ENCODE measurements at regions not wholly inside any gene's neighbourhood (a gene's known extent, or its start where the extent isn't known, plus 50 kb on each side); places are given as distances from the start of the nearest gene placed in this dataset.
"Not testable (repeated sequence)": the region's sequence is repeated elsewhere in the genome, so short reads cannot be mapped to it uniquely, and the experiment has no call there.

DNA sequence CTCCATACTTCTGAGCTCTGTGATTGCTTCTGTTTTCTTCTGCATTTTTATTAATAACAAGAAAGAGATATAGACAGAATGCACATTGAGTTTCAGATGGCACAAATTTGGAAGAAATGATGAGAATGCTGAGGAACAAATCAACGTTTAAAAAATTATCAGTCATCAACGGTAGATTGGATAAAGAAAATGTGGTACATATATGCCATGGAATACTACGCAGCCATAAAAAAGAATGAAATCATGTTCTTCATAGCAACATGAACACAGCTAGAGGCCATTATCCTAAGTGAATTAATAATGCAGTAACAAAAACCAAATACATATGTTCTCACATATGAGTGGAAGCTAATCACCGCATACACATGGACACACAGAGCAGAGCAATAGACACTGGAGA is 81.8 kb downstream of the DUSP6 start:
- ATAC-seq (ENCODE audit: low read depth), result no peak
- no peaks in the 10 kb centered on the region for H3K4me1 ChIP-seq (ENCODE audit: insufficient read depth, poor library complexity, severe bottlenecking)
- DNase-seq (ENCODE audit: low spot score), result no peak
- no peaks in the 10 kb centered on the region for H3K27me3 ChIP-seq (ENCODE audit: insufficient read depth, poor library complexity, severe bottlenecking)
- TF ChIP-seq, protein P1, sequence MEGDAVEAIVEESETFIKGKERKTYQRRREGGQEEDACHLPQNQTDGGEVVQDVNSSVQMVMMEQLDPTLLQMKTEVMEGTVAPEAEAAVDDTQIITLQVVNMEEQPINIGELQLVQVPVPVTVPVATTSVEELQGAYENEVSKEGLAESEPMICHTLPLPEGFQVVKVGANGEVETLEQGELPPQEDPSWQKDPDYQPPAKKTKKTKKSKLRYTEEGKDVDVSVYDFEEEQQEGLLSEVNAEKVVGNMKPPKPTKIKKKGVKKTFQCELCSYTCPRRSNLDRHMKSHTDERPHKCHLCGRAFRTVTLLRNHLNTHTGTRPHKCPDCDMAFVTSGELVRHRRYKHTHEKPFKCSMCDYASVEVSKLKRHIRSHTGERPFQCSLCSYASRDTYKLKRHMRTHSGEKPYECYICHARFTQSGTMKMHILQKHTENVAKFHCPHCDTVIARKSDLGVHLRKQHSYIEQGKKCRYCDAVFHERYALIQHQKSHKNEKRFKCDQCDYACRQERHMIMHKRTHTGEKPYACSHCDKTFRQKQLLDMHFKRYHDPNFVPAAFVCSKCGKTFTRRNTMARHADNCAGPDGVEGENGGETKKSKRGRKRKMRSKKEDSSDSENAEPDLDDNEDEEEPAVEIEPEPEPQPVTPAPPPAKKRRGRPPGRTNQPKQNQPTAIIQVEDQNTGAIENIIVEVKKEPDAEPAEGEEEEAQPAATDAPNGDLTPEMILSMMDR (IDR thresholded peaks at IDR 0.05; ENCODE audit: poor library complexity, severe bottlenecking), result no peak
- no peak overlapping the region for H3K27ac ChIP-seq (ENCODE audit: poor library complexity, severe bottlenecking)
- H3K36me3 ChIP-seq (ENCODE audit: low read depth), result no peaks in the 10 kb centered on the region
- no peak overlapping the region for H3K4me3 ChIP-seq (ENCODE audit: severe bottlenecking)
- H3K9me3 ChIP-seq (ENCODE audit: severe bottlenecking), result no peaks in the 10 kb centered on the region

DNA sequence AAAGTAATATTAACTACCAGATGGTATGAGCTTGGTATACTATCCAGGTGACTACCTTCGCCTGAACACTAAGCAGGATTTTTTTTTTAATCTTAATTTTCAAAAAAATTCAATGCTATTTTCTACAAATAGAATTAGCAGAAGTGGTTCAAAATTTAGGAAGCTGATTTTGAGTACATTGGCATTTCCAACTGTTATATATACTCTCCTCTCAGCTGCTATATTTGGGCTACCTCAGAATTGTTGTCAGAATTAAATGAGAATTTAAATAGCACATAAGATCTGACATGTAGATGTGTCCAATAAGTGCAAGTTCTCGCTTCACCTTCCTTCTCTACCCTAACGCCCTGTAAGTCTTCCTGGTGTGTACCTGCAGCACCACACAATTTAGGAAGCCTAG is 83.1 kb downstream of the DUSP6 start:
- Histone ChIP-seq H3K27ac (ENCODE audit: poor library complexity, severe bottlenecking) (no peak overlapping the region), H3K4me3 (ENCODE audit: severe bottlenecking) (no peak overlapping the region), H3K27me3 (ENCODE audit: insufficient read depth, poor library complexity, severe bottlenecking) (no peaks in the 10 kb centered on the region), H3K4me1 (ENCODE audit: insufficient read depth, poor library complexity, severe bottlenecking) (no peaks in the 10 kb centered on the region), H3K9me3 (ENCODE audit: severe bottlenecking) (no peaks in the 10 kb centered on the region), H3K36me3 (ENCODE audit: low read depth) (no peaks in the 10 kb centered on the region)
- DNase-seq (ENCODE audit: low spot score) (no peak), ATAC-seq (ENCODE audit: low read depth) (no peak)
- TF ChIP-seq, protein P1 (IDR thresholded peaks at IDR 0.05; ENCODE audit: poor library complexity, severe bottlenecking), result no peak

DNA sequence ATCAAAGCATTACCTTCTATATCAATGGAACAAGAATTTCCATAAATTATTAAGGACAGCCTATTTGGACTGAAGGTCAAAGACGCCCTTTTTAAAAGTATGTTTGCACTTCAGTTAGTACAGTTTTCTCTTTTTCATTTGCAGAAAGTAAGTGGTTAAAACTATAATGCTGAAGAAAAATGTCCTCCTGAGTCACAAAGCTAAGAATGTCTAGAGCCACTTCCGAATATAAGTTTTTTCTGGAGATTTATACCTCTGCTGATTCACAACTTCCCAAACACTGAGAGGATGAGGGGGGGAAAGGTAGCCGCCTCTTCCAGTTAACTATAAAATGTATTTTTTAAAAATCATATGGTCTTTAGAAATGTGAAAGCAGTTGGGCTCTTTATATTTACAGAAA is 84.9 kb downstream of the DUSP6 start:
- no peaks in the 10 kb centered on the region for H3K36me3 ChIP-seq (ENCODE audit: low read depth)
- H3K4me3 ChIP-seq (ENCODE audit: severe bottlenecking), result no peak overlapping the region
- TF ChIP-seq, protein P1 (IDR thresholded peaks at IDR 0.05; ENCODE audit: poor library complexity, severe bottlenecking), result no peak
- no peak for DNase-seq (ENCODE audit: low spot score)
- no peak overlapping the region for H3K27ac ChIP-seq (ENCODE audit: poor library complexity, severe bottlenecking)
- H3K9me3 ChIP-seq (ENCODE audit: severe bottlenecking), result no peaks in the 10 kb centered on the region
- no peaks in the 10 kb centered on the region for H3K27me3 ChIP-seq (ENCODE audit: insufficient read depth, poor library complexity, severe bottlenecking)
- no peaks in the 10 kb centered on the region for H3K4me1 ChIP-seq (ENCODE audit: insufficient read depth, poor library complexity, severe bottlenecking)
- no peak for ATAC-seq (ENCODE audit: low read depth)

DNA sequence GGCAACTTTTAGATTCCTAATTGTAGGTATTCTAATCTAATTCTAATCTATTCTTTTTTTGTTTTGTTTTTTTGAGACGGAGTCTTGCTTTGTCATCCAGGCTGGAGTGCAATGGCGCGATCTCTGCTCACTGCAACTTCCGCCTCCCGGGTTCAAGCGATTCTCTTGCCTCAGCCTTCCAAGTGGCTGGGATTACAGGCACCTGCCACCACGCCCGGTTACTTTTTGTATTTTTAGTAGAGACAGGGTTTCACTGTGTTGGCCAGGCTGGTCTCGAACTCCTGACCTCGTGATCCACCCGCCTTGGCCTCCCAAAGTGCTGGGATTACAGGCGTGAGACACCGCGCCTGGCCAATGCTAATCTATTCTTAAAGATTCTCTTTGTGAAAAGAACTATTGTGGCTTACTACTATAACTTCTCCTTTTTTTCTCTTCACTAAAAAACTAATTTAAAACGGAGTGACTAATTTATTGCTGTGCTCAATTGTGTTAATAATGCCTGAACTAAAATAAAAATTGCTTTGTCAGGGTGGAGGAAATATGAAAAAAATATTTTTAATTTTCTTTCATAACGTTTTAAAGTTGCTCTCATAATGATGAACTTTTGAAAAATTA is 85.6 kb downstream of the DUSP6 start:
- ATAC-seq (ENCODE audit: low read depth), result not testable (repeated sequence)

DNA sequence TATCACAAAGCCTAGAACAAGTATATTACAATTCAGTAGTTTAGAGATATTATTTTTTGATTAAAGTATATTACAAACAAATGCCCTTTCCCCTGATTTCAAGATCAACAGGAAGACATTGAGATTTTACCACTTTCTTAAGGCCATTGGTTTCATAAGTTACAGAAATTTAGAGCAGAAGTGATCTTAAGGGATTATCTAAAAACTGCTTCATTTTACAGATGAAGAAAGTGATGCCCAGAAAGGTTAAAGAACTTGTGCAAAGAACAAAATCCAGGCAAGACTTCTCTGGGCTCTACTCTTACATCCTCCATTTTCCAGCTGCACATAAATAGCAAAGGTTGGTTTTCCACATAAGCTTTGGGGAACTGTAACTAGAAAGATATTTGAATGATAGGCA is 87.5 kb downstream of the DUSP6 start:
- ATAC-seq (ENCODE audit: low read depth) (no peak), DNase-seq (ENCODE audit: low spot score) (no peak)
- Histone ChIP-seq H3K9me3 (ENCODE audit: severe bottlenecking) (no peaks in the 10 kb centered on the region), H3K27me3 (ENCODE audit: insufficient read depth, poor library complexity, severe bottlenecking) (no peaks in the 10 kb centered on the region), H3K27ac (ENCODE audit: poor library complexity, severe bottlenecking) (no peak overlapping the region), H3K4me1 (ENCODE audit: insufficient read depth, poor library complexity, severe bottlenecking) (no peaks in the 10 kb centered on the region), H3K4me3 (ENCODE audit: severe bottlenecking) (no peak overlapping the region), H3K36me3 (ENCODE audit: low read depth) (no peaks in the 10 kb centered on the region)
- TF ChIP-seq, protein P1 (IDR thresholded peaks at IDR 0.05; ENCODE audit: poor library complexity, severe bottlenecking), result no peak

More for the DNA sequence above, 85.6 kb downstream of the DUSP6 start:
- not testable (repeated sequence) for H3K36me3 ChIP-seq (ENCODE audit: low read depth); H3K27me3 ChIP-seq (ENCODE audit: insufficient read depth, poor library complexity, severe bottlenecking); DNase-seq (ENCODE audit: low spot score); H3K4me3 ChIP-seq (ENCODE audit: severe bottlenecking); H3K27ac ChIP-seq (ENCODE audit: poor library complexity, severe bottlenecking); H3K9me3 ChIP-seq (ENCODE audit: severe bottlenecking); H3K4me1 ChIP-seq (ENCODE audit: insufficient read depth, poor library complexity, severe bottlenecking)
